ENCODE measurements at regions not wholly inside any gene's neighbourhood (a gene's known extent, or its start where the extent isn't known, plus 50 kb on each side); places are given as distances from the start of the nearest gene placed in this dataset.

GRCh38 chr9:24381205-24381604, 164.5 kb downstream of the IZUMO3 start:
- TF ChIP-seq CTCF (IDR thresholded peaks at IDR 0.05; ENCODE audit: low read depth, low read length): no peak
- DNase-seq (ENCODE audit: low read depth in 2 of 2): no peak
- no peak overlapping the region for H3K4me3 ChIP-seq (replicated peaks in 1 of 2; ENCODE audit: low read depth in 2 of 2, low read length in 2 of 2)

DNA sequence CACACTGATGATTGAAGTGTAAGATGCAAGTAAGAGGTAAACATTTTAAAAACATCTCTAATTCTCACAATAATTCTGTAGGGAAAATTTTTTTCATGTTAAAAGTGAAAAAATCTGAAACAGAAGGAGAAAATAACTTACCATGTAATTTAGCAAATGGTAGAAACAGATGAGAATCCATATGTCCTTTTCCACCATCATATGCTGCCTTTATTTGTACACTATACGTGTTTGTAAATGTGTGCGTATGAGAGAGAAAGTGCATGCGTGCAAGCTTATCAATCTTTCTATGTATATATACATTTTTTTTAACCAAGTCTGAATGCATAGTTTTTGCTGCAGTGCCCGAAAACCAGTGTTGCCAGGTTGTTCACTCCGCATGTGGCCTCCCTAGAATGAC, 186.7 kb downstream of the IZUMO3 start:
- DNase-seq (ENCODE audit: low read depth in 2 of 2): no peak
- no peak overlapping the region for H3K4me3 ChIP-seq (replicated peaks in 1 of 2; ENCODE audit: low read depth in 2 of 2, low read length in 2 of 2)
- TF ChIP-seq CTCF (IDR thresholded peaks at IDR 0.05; ENCODE audit: low read depth, low read length): no peak

- no peak for DNase-seq (ENCODE audit: low read depth in 2 of 2)
- no peak overlapping the region for H3K4me3 ChIP-seq (replicated peaks in 1 of 2; ENCODE audit: low read depth in 2 of 2, low read length in 2 of 2)
- no peak for TF ChIP-seq CTCF (IDR thresholded peaks at IDR 0.05; ENCODE audit: low read depth, low read length)
These were observed 193.7 kb downstream of the IZUMO3 start for GRCh38 chr9:24351973-24352372.

GRCh38 chr9:24351258-24351657, 194.4 kb downstream of the IZUMO3 start:
- DNase-seq (ENCODE audit: low read depth in 2 of 2): no peak
- H3K4me3 ChIP-seq (replicated peaks in 1 of 2; ENCODE audit: low read depth in 2 of 2, low read length in 2 of 2): no peak overlapping the region
- no peak for TF ChIP-seq CTCF (IDR thresholded peaks at IDR 0.05; ENCODE audit: low read depth, low read length)

- DNase-seq (ENCODE audit: low read depth in 2 of 2): no peak
- TF ChIP-seq CTCF (IDR thresholded peaks at IDR 0.05; ENCODE audit: low read depth, low read length): no peak
- no peak overlapping the region for H3K4me3 ChIP-seq (replicated peaks in 1 of 2; ENCODE audit: low read depth in 2 of 2, low read length in 2 of 2)
These were observed 203.2 kb downstream of the IZUMO3 start for GRCh38 chr9:24342457-24342856.

GRCh38 chr9:24333629-24334028, 212.1 kb downstream of the IZUMO3 start:
- no peak for TF ChIP-seq CTCF (IDR thresholded peaks at IDR 0.05; ENCODE audit: low read depth, low read length)
- no peak overlapping the region for H3K4me3 ChIP-seq (replicated peaks in 1 of 2; ENCODE audit: low read depth in 2 of 2, low read length in 2 of 2)
- DNase-seq (ENCODE audit: low read depth in 2 of 2): no peak

- DNase-seq (ENCODE audit: low read depth in 2 of 2): no peak
- no peak overlapping the region for H3K4me3 ChIP-seq (replicated peaks in 1 of 2; ENCODE audit: low read depth in 2 of 2, low read length in 2 of 2)
- no peak for TF ChIP-seq CTCF (IDR thresholded peaks at IDR 0.05; ENCODE audit: low read depth, low read length)
These were observed 246.8 kb downstream of the IZUMO3 start for GRCh38 chr9:24298912-24299311.
